GM23248 (cell line): ENCODE measurements at regions not wholly inside any gene's neighbourhood (a gene's known extent, or its start where the extent isn't known, plus 50 kb on each side); places are given as distances from the start of the nearest gene placed in this dataset.
A peak's percentile ranks its signal among the peaks of the same experiment; 100 is the strongest.

Source experiments
- DNase-seq: peaks from one replicate; pipeline ENCODE4 v3.0.0-alpha.2; 2015
- H2AFZ ChIP-seq: fragments of 200-600 bp; sonication (generic); 2 replicates; pipeline ENCODE4 v1.6.1; 2016; ENCODE audit warnings: antibody characterized with exemption
- H3F3A ChIP-seq: fragments of 200-600 bp; sonication (generic); 2 replicates; pipeline ENCODE4 v1.6.1; 2016; ENCODE audit warnings: mild to moderate bottlenecking, antibody characterized with exemption, mixed run types; ENCODE audit not compliant: insufficient read depth
- H3K27ac ChIP-seq: fragments of 200-600 bp; sonication (generic); 2 replicates; pipeline ENCODE4 v1.5.1; 2016; ENCODE audit warnings: mild to moderate bottlenecking
- H3K27me3 ChIP-seq: fragments of 200-600 bp; sonication (generic); replicated peaks from 2 replicates; pipeline ENCODE4 v1.6.1; 2016; ENCODE audit warnings: mild to moderate bottlenecking; ENCODE audit not compliant: insufficient read depth
- H3K36me3 ChIP-seq: fragments of 200-600 bp; sonication (generic); 2 replicates; pipeline ENCODE4 v1.6.1; 2016; ENCODE audit warnings: low read depth, mild to moderate bottlenecking
- H3K4me1 ChIP-seq: fragments of 200-600 bp; sonication (generic); 2 replicates; pipeline ENCODE4 v1.6.1; 2016; ENCODE audit warnings: mild to moderate bottlenecking; ENCODE audit not compliant: insufficient read depth
- H3K4me2 ChIP-seq: fragments of 200-600 bp; sonication (generic); one replicate; pipeline ENCODE4 v1.6.1; 2016; ENCODE audit warnings: mild to moderate bottlenecking; ENCODE audit not compliant: unreplicated experiment
- H3K4me3 ChIP-seq: fragments of 200-600 bp; sonication (generic); 2 replicates; pipeline ENCODE4 v1.5.1; 2016; ENCODE audit warnings: mild to moderate bottlenecking
- H3K79me2 ChIP-seq: fragments of 200-600 bp; sonication (generic); 2 replicates; pipeline ENCODE4 v1.6.1; 2016; ENCODE audit warnings: mild to moderate bottlenecking; ENCODE audit not compliant: insufficient read depth
- H3K9ac ChIP-seq: fragments of 200-600 bp; sonication (generic); 2 replicates; pipeline ENCODE4 v1.6.1; 2016; ENCODE audit warnings: mild to moderate bottlenecking
- H3K9me2 ChIP-seq: fragments of 200-600 bp; sonication (generic); 2 replicates; pipeline ENCODE4 v1.6.1; 2016; ENCODE audit warnings: mixed run types, mild to moderate bottlenecking, moderate library complexity; ENCODE audit not compliant: insufficient read depth
- H3K9me3 ChIP-seq: fragments of 200-600 bp; sonication (generic); one replicate; pipeline ENCODE4 v1.6.1; 2017; ENCODE audit warnings: low read depth
- H4K20me1 ChIP-seq: fragments of 200-600 bp; sonication (generic); 2 replicates; pipeline ENCODE4 v1.6.0; 2016; ENCODE audit not compliant: insufficient read depth
- EZH2 ChIP-seq: fragments of 200-600 bp; sonication (generic); IDR thresholded peaks from 2 replicates; pipeline ENCODE4 v1.6.1; 2018; ENCODE audit warnings: antibody characterized with exemption, mild to moderate bottlenecking; ENCODE audit not compliant: insufficient read depth, poor library complexity, severe bottlenecking
- EZH2phosphoT487 ChIP-seq: fragments of 200-600 bp; sonication (generic); IDR thresholded peaks from 2 replicates; pipeline ENCODE4 v1.6.1; 2018; ENCODE audit warnings: antibody characterized with exemption, moderate library complexity, mild to moderate bottlenecking, low read depth; ENCODE audit not compliant: insufficient read depth
- WGBS, 2 experiments: methylation state at CpG; one replicate each; pipeline ENCODE4 v1.1.6; 2015 to 2017; ENCODE audit warnings: low lambda C conversion rate in 2 of 2, low coverage in 1 of 2; ENCODE audit errors: missing lambda C conversion rate in 2 of 2; 5-methylcytosine and 5-hydroxymethylcytosine counted together
- in situ Hi-C: fragments of 300-500 bp; cut with MboI; formaldehyde crosslinking; loops from 2 replicates; pipeline ENCODE4 v1.15.0; 2020

GRCh38 chr2:883803-884748 lies 66.6 kb upstream of the SNTG2 start:
- H2AFZ ChIP-seq: no peak overlapping the region
- no peak for DNase-seq
- H3F3A ChIP-seq: no peaks in the 10 kb centered on the region
- H3K79me2 ChIP-seq: no peaks in the 10 kb centered on the region
- no peaks in the 10 kb centered on the region for H3K9me2 ChIP-seq
- no peaks in the 10 kb centered on the region for H3K36me3 ChIP-seq
- H3K4me2 ChIP-seq: no peak overlapping the region
- H3K9ac ChIP-seq: no peak overlapping the region
- in situ Hi-C loops: no loop called here
- H3K27me3 ChIP-seq: no peaks in the 10 kb centered on the region; the same call in 1 of the 2 replicates
- H3K4me3 ChIP-seq: no peak overlapping the region
- no peaks in the 10 kb centered on the region for H3K9me3 ChIP-seq
- no peak overlapping the region for H3K27ac ChIP-seq
- TF ChIP-seq EZH2phosphoT487: no peak
- TF ChIP-seq EZH2: no peak
- H3K4me1 ChIP-seq: no peaks in the 10 kb centered on the region
- 22% methylated on average over 21 of the region's 21 CpGs for WGBS, 2 experiments
- H4K20me1 ChIP-seq: no peaks in the 10 kb centered on the region

GRCh38 chr2:883260-883802 lies 67.3 kb upstream of the SNTG2 start:
- no peak overlapping the region for H3K27ac ChIP-seq
- H3K9ac ChIP-seq: no peak overlapping the region
- in situ Hi-C loops: no loop called here
- H3K9me2 ChIP-seq: no peaks in the 10 kb centered on the region
- H2AFZ ChIP-seq: no peak overlapping the region
- no peaks in the 10 kb centered on the region for H3K9me3 ChIP-seq
- no peak for DNase-seq
- no peaks in the 10 kb centered on the region for H3K79me2 ChIP-seq
- no peak overlapping the region for H3K4me2 ChIP-seq
- TF ChIP-seq EZH2phosphoT487 (no peak), EZH2 (no peak)
- H3K4me1 ChIP-seq: no peaks in the 10 kb centered on the region
- no peaks in the 10 kb centered on the region for H4K20me1 ChIP-seq
- H3K4me3 ChIP-seq: no peak overlapping the region
- no peaks in the 10 kb centered on the region; the same call in 1 of the 2 replicates for H3K27me3 ChIP-seq
- H3K36me3 ChIP-seq: no peaks in the 10 kb centered on the region
- H3F3A ChIP-seq: no peaks in the 10 kb centered on the region
- 42 to 43% methylated on average over 14 of the region's 14 CpGs for WGBS, 2 experiments

GRCh38 chr2:881204-881918 lies 69.3 kb upstream of the SNTG2 start:
- no peaks in the 10 kb centered on the region for H3F3A ChIP-seq
- no peaks in the 10 kb centered on the region for H3K4me1 ChIP-seq
- H3K4me2 ChIP-seq: no peak overlapping the region
- no peaks in the 10 kb centered on the region for H3K9me2 ChIP-seq
- H3K9me3 ChIP-seq: no peaks in the 10 kb centered on the region
- H3K27me3 ChIP-seq: no peaks in the 10 kb centered on the region
- 32 to 35% methylated on average over 11 of the region's 11 CpGs for WGBS, 2 experiments
- TF ChIP-seq EZH2phosphoT487 (no peak), EZH2 (no peak)
- no peak overlapping the region for H3K9ac ChIP-seq
- H3K36me3 ChIP-seq: no peaks in the 10 kb centered on the region
- H3K4me3 ChIP-seq: no peak overlapping the region
- no peak overlapping the region for H3K27ac ChIP-seq
- peak; percentile 41 for DNase-seq
- no peaks in the 10 kb centered on the region for H4K20me1 ChIP-seq
- in situ Hi-C loops: no loop called here
- no peak overlapping the region for H2AFZ ChIP-seq
- H3K79me2 ChIP-seq: no peaks in the 10 kb centered on the region

GRCh38 chr2:880201-880970 lies 70.3 kb upstream of the SNTG2 start:
- H3K4me3 ChIP-seq: no peak overlapping the region
- no peaks in the 10 kb centered on the region for H3K9me3 ChIP-seq
- no peak overlapping the region for H3K27ac ChIP-seq
- no peaks in the 10 kb centered on the region for H3K27me3 ChIP-seq
- no peaks in the 10 kb centered on the region for H3K36me3 ChIP-seq
- H3K9ac ChIP-seq: no peak overlapping the region
- in situ Hi-C loops: no loop called here
- no peaks in the 10 kb centered on the region for H3K4me1 ChIP-seq
- WGBS, 2 experiments: 63 to 67% methylated on average over 29 of the region's 29 CpGs
- no peaks in the 10 kb centered on the region for H3K9me2 ChIP-seq
- no peaks in the 10 kb centered on the region for H3F3A ChIP-seq
- no peak for DNase-seq
- no peak overlapping the region for H3K4me2 ChIP-seq
- no peaks in the 10 kb centered on the region for H3K79me2 ChIP-seq
- H2AFZ ChIP-seq: no peak overlapping the region
- no peak for TF ChIP-seq EZH2phosphoT487
- H4K20me1 ChIP-seq: no peaks in the 10 kb centered on the region
